PC-3 (cell line): ENCODE measurements at regions not wholly inside any gene's neighbourhood (a gene's known extent, or its start where the extent isn't known, plus 50 kb on each side); places are given as distances from the start of the nearest gene placed in this dataset.

ENCODE experiments used
- ATAC-seq: fragments of 200-7000 bp; cut with Tn5 transposase; 2 replicates; pipeline ENCODE4 v1.9.1; 2020; ENCODE audit warnings: mild to moderate bottlenecking, moderate library complexity
- BruUV-seq: library from RNA; stranded (reverse); fragments of 400-500 nt; replicated peaks from 2 replicates; lab custom pipeline; 2021; lab: Mats Ljungman, UMichigan
- CTCF ChIA-PET: fragments of 300-600 bp; sonication (Branson Sonifier 250); formaldehyde crosslinking; loops from one replicate; lab custom pipeline; 2022; ENCODE audit warnings: antibody characterized with exemption; lab: Charles Lee
- POLR2A ChIA-PET: fragments of 300-600 bp; sonication (Branson Sonifier 250); formaldehyde crosslinking; loops from one replicate; lab custom pipeline; 2022; ENCODE audit warnings: antibody characterized with exemption; ENCODE audit not compliant: unreplicated experiment; lab: Charles Lee
- DNase-seq: peaks from one replicate; pipeline ENCODE4 v3.0.0-alpha.2; 2015
- H2AFZ ChIP-seq: fragments of 300-600 bp; sonication (generic); 2 replicates; pipeline ENCODE4 v1.6.0; 2016; ENCODE audit warnings: antibody characterized with exemption, low read length
- H3F3A ChIP-seq: fragments of 300-600 bp; sonication (generic); one replicate; pipeline ENCODE4 v1.6.0; 2017; ENCODE audit warnings: antibody characterized with exemption, low read length, control low read depth, mild to moderate bottlenecking; ENCODE audit not compliant: unreplicated experiment
- H3K27ac ChIP-seq: fragments of 300-600 bp; sonication (generic); 2 replicates; pipeline ENCODE4 v1.5.1; 2016; ENCODE audit warnings: mild to moderate bottlenecking, low read length
- H3K27me3 ChIP-seq: fragments of 300-600 bp; sonication (generic); 2 replicates; pipeline ENCODE4 v1.6.1; 2016; ENCODE audit warnings: low read length, mixed read lengths
- H3K36me3 ChIP-seq: fragments of 300-600 bp; sonication (generic); 2 replicates; pipeline ENCODE4 v1.6.1; 2016; ENCODE audit warnings: low read depth, mixed run types, low read length, mixed read lengths
- H3K4me1 ChIP-seq: fragments of 300-600 bp; sonication (generic); 2 replicates; pipeline ENCODE4 v1.5.1; 2016; ENCODE audit warnings: low read length; ENCODE audit not compliant: insufficient read depth
- H3K4me2 ChIP-seq: fragments of 300-600 bp; sonication (generic); 2 replicates; pipeline ENCODE4 v1.6.0; 2016; ENCODE audit warnings: low read length
- H3K4me3 ChIP-seq: fragments of 300-600 bp; sonication (generic); 2 replicates; pipeline ENCODE4 v1.5.1; 2016; ENCODE audit warnings: mild to moderate bottlenecking, low read length, mixed read lengths
- H3K79me2 ChIP-seq: fragments of 300-600 bp; sonication (generic); 2 replicates; pipeline ENCODE4 v1.6.1; 2017; ENCODE audit warnings: low read length, mixed read lengths
- H3K9ac ChIP-seq: fragments of 300-600 bp; sonication (generic); 2 replicates; pipeline ENCODE4 v1.6.0; 2016; ENCODE audit warnings: mild to moderate bottlenecking, low read length
- H3K9me2 ChIP-seq: fragments of 300-600 bp; sonication (generic); replicated peaks from 2 replicates; pipeline ENCODE4 v1.6.1; 2016; ENCODE audit warnings: mixed run types, low read length, mixed read lengths
- H3K9me3 ChIP-seq: fragments of 300-600 bp; sonication (generic); 2 replicates; pipeline ENCODE4 v1.6.1; 2016; ENCODE audit warnings: low read length, mixed read lengths
- H4K20me1 ChIP-seq: fragments of 300-600 bp; sonication (generic); 2 replicates; pipeline ENCODE4 v1.6.1; 2016; ENCODE audit warnings: low read length, mixed read lengths
- CTCF ChIP-seq: fragments of 300-600 bp; sonication (generic); conservative IDR thresholded peaks from 2 replicates; pipeline ENCODE4 v1.5.1; 2017; ENCODE audit warnings: antibody characterized with exemption, low read depth, mild to moderate bottlenecking, low read length
- EZH2 ChIP-seq: fragments of 300-600 bp; sonication (generic); IDR thresholded peaks from one replicate; pipeline ENCODE4 v1.6.1; 2017; ENCODE audit warnings: antibody characterized with exemption, mild to moderate bottlenecking, low read length; ENCODE audit not compliant: unreplicated experiment
- EZH2phosphoT487 ChIP-seq: fragments of 300-600 bp; sonication (generic); IDR thresholded peaks from 2 replicates; pipeline ENCODE4 v1.6.1; 2018; ENCODE audit warnings: mild to moderate bottlenecking, antibody characterized with exemption, low read length, borderline replicate concordance
- intact Hi-C: fragments of 100-400 bp; cut with micrococcal nuclease; formaldehyde crosslinking; loops from 2 replicates; pipeline ENCODE4 v1.9.0; 2023

- no TSS peak for BruUV-seq
- ChIA-PET CTCF (no interaction called here), POLR2A (no interaction called here)
- Histone ChIP-seq H3K4me2 (no peak overlapping the region), H3K36me3 (no peaks in the 10 kb centered on the region), H3K9me2 (no peaks in the 10 kb centered on the region), H3K79me2 (no peaks in the 10 kb centered on the region), H2AFZ (no peak overlapping the region), H3F3A (no peaks in the 10 kb centered on the region), H4K20me1 (no peaks in the 10 kb centered on the region), H3K4me1 (no peaks in the 10 kb centered on the region), H3K27ac (no peak overlapping the region), H3K4me3 (no peak overlapping the region), H3K27me3 (no peaks in the 10 kb centered on the region), H3K9ac (no peak overlapping the region), H3K9me3 (no peaks in the 10 kb centered on the region)
- intact Hi-C loops: no loop called here
- ATAC-seq (no peak), DNase-seq (no peak)
- TF ChIP-seq EZH2 (no peak), CTCF (no peak), EZH2phosphoT487 (no peak)
These were observed 79.7 kb upstream of the PPP2R5C start for GRCh38 chr14:101681795-101682194.

GRCh38 chr14:101683365-101683764 lies 78.1 kb upstream of the PPP2R5C start:
- Histone ChIP-seq H3F3A (no peaks in the 10 kb centered on the region), H3K79me2 (no peaks in the 10 kb centered on the region), H2AFZ (no peak overlapping the region), H4K20me1 (no peaks in the 10 kb centered on the region), H3K9ac (no peak overlapping the region), H3K4me3 (no peak overlapping the region), H3K9me2 (no peaks in the 10 kb centered on the region), H3K4me2 (no peak overlapping the region), H3K36me3 (no peaks in the 10 kb centered on the region), H3K27ac (no peak overlapping the region), H3K27me3 (no peaks in the 10 kb centered on the region), H3K9me3 (no peaks in the 10 kb centered on the region), H3K4me1 (no peaks in the 10 kb centered on the region)
- intact Hi-C loops: no loop called here
- POLR2A ChIA-PET: no interaction called here
- TF ChIP-seq CTCF (no peak), EZH2 (no peak), EZH2phosphoT487 (no peak)
- DNase-seq (no peak), ATAC-seq (no peak)
- BruUV-seq: no TSS peak
- CTCF ChIA-PET: no interaction called here

GRCh38 chr14:101687756-101688546 lies 73.6 kb upstream of the PPP2R5C start:
- no peak for ATAC-seq
- H3K36me3 ChIP-seq: no peaks in the 10 kb centered on the region
- no peak for DNase-seq
- no peak overlapping the region for H3K9ac ChIP-seq
- TF ChIP-seq CTCF (no peak), EZH2phosphoT487 (no peak), EZH2 (no peak)
- H3K9me3 ChIP-seq: no peaks in the 10 kb centered on the region
- no peaks in the 10 kb centered on the region for H3F3A ChIP-seq
- H3K4me3 ChIP-seq: no peak overlapping the region
- H3K4me1 ChIP-seq: no peaks in the 10 kb centered on the region
- no peaks in the 10 kb centered on the region for H4K20me1 ChIP-seq
- H3K27ac ChIP-seq: no peak overlapping the region
- BruUV-seq: no TSS peak
- H3K9me2 ChIP-seq: no peaks in the 10 kb centered on the region
- no peaks in the 10 kb centered on the region for H3K79me2 ChIP-seq
- POLR2A ChIA-PET: no interaction called here
- no peak overlapping the region for H2AFZ ChIP-seq
- intact Hi-C loops: no loop called here
- CTCF ChIA-PET: no interaction called here
- H3K4me2 ChIP-seq: no peak overlapping the region
- no peaks in the 10 kb centered on the region for H3K27me3 ChIP-seq
